HepG2 (cell line): ENCODE measurements at regions not wholly inside any gene's neighbourhood (a gene's known extent, or its start where the extent isn't known, plus 50 kb on each side); places are given as distances from the start of the nearest gene placed in this dataset.
A peak's percentile ranks its signal among the peaks of the same experiment; 100 is the strongest.

Source experiments
- ATAC-seq: fragments of 200-7000 bp; cut with Tn5 transposase; 3 replicates; pipeline ENCODE4 v1.9.1; 2020; ENCODE audit warnings: mild to moderate bottlenecking, moderate library complexity
- BruUV-seq: library from RNA; stranded (reverse); fragments of 400-500 nt; replicated peaks from 2 replicates; lab custom pipeline; 2021; lab: Mats Ljungman, UMichigan
- CTCF ChIA-PET: fragments of 300-600 bp; formaldehyde crosslinking; extraction: SDS; loops from one replicate; lab custom pipeline; 2021; ENCODE audit warnings: low total read pairs, inconsistent platforms, low intra/inter-chr PET ratio; lab: Yijun Ruan, JAX
- POLR2A ChIA-PET: fragments of 350-600 bp; sonication (Branson Sonifier 250); formaldehyde crosslinking; loops from one replicate; lab custom pipeline; 2020; ENCODE audit warnings: antibody characterized with exemption, inconsistent platforms; lab: Yijun Ruan, JAX
- DNase-seq: peaks from one replicate; pipeline ENCODE4 v3.0.0-alpha.2; 2015; ENCODE audit warnings: low spot score
- FAIRE-seq: peaks from 3 replicates; lab custom pipeline; 2011; peaks lifted over from hg19 to GRCh38; lab: Jason Lieb, UNC
- H2AFZ ChIP-seq: one replicate; pipeline ENCODE4 v1.6.1; 2011; ENCODE audit warnings: low read length, inconsistent platforms
- H3K27ac ChIP-seq: fragments of 300-600 bp; 3 replicates; pipeline ENCODE4 v1.8.0; 2011; ENCODE audit warnings: mixed run types, mild to moderate bottlenecking, mixed read lengths, low read length, inconsistent platforms; ENCODE audit not compliant: insufficient read depth; ENCODE audit errors: extremely low read length
- H3K27me3 ChIP-seq, 2 experiments: fragments of 200-600 bp in 1 of 2; 2 replicates in 1 of 2; 3 replicates in 1 of 2; pipeline versions ENCODE4 v1.6.0 to v1.8.0; 2011; ENCODE audit warnings: low read length in 2 of 2, mild to moderate bottlenecking in 2 of 2, moderate library complexity in 2 of 2, inconsistent platforms in 1 of 2; ENCODE audit not compliant: insufficient read depth in 2 of 2, control insufficient read depth in 1 of 2
- H3K36me3 ChIP-seq, 2 experiments: fragments of 200-600 bp in 1 of 2; replicated peaks in 1 of 2; 2 replicates in 1 of 2; 3 replicates in 1 of 2; pipeline versions ENCODE4 v1.5.1 to v1.8.0; 2011; ENCODE audit warnings: low read length in 2 of 2, inconsistent platforms in 1 of 2; ENCODE audit not compliant: insufficient read depth in 2 of 2, control insufficient read depth in 1 of 2
- H3K4me1 ChIP-seq: 2 replicates; pipeline ENCODE4 v1.5.1; 2012; ENCODE audit warnings: low read length, inconsistent platforms; ENCODE audit not compliant: insufficient read depth
- H3K4me2 ChIP-seq: 2 replicates; pipeline ENCODE4 v1.6.0; 2011; ENCODE audit warnings: low read depth, low read length, inconsistent platforms
- H3K4me3 ChIP-seq, 3 experiments: fragments of 200-600 bp in 1 of 3; sonication (generic), shearing (Covaris generic) in 1 of 3; replicated peaks in 1 of 3; 2 replicates each; pipeline ENCODE4 v1.5.1; 2011 to 2016; ENCODE audit warnings: low read length in 3 of 3, inconsistent platforms in 2 of 3, low read depth in 2 of 3, mild to moderate bottlenecking in 2 of 3, control low read depth in 1 of 3, mixed read lengths in 1 of 3; ENCODE audit not compliant: insufficient read depth in 1 of 3
- H3K79me2 ChIP-seq: one replicate; pipeline ENCODE4 v1.6.1; 2011; ENCODE audit warnings: low read length, inconsistent platforms; ENCODE audit not compliant: insufficient read depth
- H3K9ac ChIP-seq: 2 replicates; pipeline ENCODE4 v1.6.0; 2011; ENCODE audit warnings: mild to moderate bottlenecking, low read depth, low read length, inconsistent platforms; ENCODE audit not compliant: insufficient read depth
- H3K9me3 ChIP-seq: 2 replicates; pipeline ENCODE4 v1.5.1; 2012; ENCODE audit warnings: mild to moderate bottlenecking, low read length
- H4K20me1 ChIP-seq: 2 replicates; pipeline ENCODE4 v1.6.0; 2011; ENCODE audit warnings: inconsistent platforms, mild to moderate bottlenecking, low read length, moderate library complexity; ENCODE audit not compliant: insufficient read depth
- ATF7 ChIP-seq, 2 experiments: fragments of 450-650 bp in 1 of 2; sonication (generic) in 1 of 2; formaldehyde crosslinking in 1 of 2; IDR thresholded peaks; 2 replicates each; pipeline versions ENCODE4 v1.4.0 to v1.6.1; 2016 to 2020; ENCODE audit warnings: antibody characterized with exemption in 1 of 2, mild to moderate bottlenecking in 1 of 2, missing genetic modification reagents in 1 of 2
- SMC3 ChIP-seq: IDR thresholded peaks from 2 replicates; pipeline ENCODE4 v1.6.1; 2011; ENCODE audit warnings: low read length, improper control_type of control experiment
- SOX13 ChIP-seq, 3 experiments: fragments of 450-650 bp in 1 of 3; sonication (generic) in 1 of 3; formaldehyde crosslinking in 1 of 3; IDR thresholded peaks in 2 of 3; conservative IDR thresholded peaks in 1 of 3; 2 replicates each; pipeline versions ENCODE4 v1.5.0 to v1.6.1; 2016 to 2020; ENCODE audit warnings: antibody characterized with exemption in 1 of 3, mild to moderate bottlenecking in 1 of 3, missing compliant biosample characterization in 1 of 3, missing genetic modification reagents in 1 of 3, moderate library complexity in 1 of 3
- STAG1 ChIP-seq: sonication (generic); formaldehyde crosslinking; IDR thresholded peaks from 2 replicates; pipeline ENCODE4 v1.4.0; 2020; ENCODE audit warnings: missing genetic modification reagents
- ZBTB33 ChIP-seq: sonication (generic); formaldehyde crosslinking; IDR thresholded peaks from 2 replicates; pipeline ENCODE4 v1.4.0; 2020; ENCODE audit warnings: missing genetic modification reagents
- ZC3H4 ChIP-seq: sonication (generic); formaldehyde crosslinking; IDR thresholded peaks from 2 replicates; pipeline ENCODE4 v1.4.0; 2020; ENCODE audit warnings: missing genetic modification reagents, borderline replicate concordance
- ZNF260 ChIP-seq: sonication (generic); formaldehyde crosslinking; IDR thresholded peaks from 2 replicates; pipeline ENCODE4 v1.4.0; 2020; ENCODE audit warnings: missing genetic modification reagents, low read depth, mild to moderate bottlenecking, borderline replicate concordance
- ZNF30 ChIP-seq: sonication (generic); formaldehyde crosslinking; IDR thresholded peaks from 2 replicates; pipeline ENCODE4 v1.5.0; 2020; ENCODE audit warnings: mild to moderate bottlenecking, missing genetic modification reagents
- ZNF672 ChIP-seq: sonication (generic); formaldehyde crosslinking; IDR thresholded peaks from 2 replicates; pipeline ENCODE4 v1.8.1; 2022; ENCODE audit warnings: missing genetic modification reagents
- WGBS: methylation state at CpG from one replicate; pipeline ENCODE4 v1.1.6; 2017; ENCODE audit warnings: low lambda C conversion rate; 5-methylcytosine and 5-hydroxymethylcytosine counted together
- in situ Hi-C: cut with HindIII; loops from 2 replicates; pipeline ENCODE4 v1.10.0; 2017; ENCODE audit warnings: low pct_unique_long_range_greater_than_20kb; ENCODE audit not compliant: extremely low pct_ligation_motif_present
- intact Hi-C: fragments of 100-400 bp; cut with micrococcal nuclease; formaldehyde crosslinking; loops from one replicate; pipeline ENCODE4 v1.10.0; 2022; ENCODE audit not compliant: unreplicated experiment
- TF ChIP-seq, protein P1 (sequence below): sonication (generic); formaldehyde crosslinking; conservative IDR thresholded peaks from 2 replicates; pipeline ENCODE4 v1.8.0; 2022; ENCODE audit warnings: low read depth, missing genetic modification reagents
- TF ChIP-seq, protein P2 (sequence below): sonication (generic); formaldehyde crosslinking; IDR thresholded peaks from 2 replicates; pipeline ENCODE4 v1.5.0; 2020; ENCODE audit warnings: mild to moderate bottlenecking, low read depth, missing genetic modification reagents, borderline replicate concordance
- TF ChIP-seq, protein P3 (sequence below): sonication (generic); formaldehyde crosslinking; IDR thresholded peaks from 2 replicates; pipeline ENCODE4 v1.5.0; 2020; ENCODE audit warnings: mild to moderate bottlenecking, missing genetic modification reagents, moderate library complexity

DNA sequence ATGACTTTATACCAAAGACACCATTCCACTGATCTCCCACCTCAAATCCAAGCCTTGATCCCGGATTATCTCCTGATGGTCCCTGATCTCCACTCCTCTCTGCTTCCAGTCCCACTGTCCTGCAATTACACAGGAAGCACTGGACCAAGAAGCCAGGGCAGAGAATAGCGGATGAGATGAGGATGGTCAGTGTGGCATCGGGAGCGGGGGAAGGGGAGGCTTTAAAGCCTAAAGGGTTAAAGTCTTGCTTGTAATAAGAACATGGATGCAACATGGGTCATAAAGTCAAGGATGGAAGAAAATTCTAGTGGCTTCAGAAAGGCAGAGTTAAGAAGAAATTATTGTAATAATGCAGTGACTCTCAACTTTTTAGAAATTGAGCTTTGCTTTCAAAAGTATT is 364.0 kb upstream of the DUSP10 start:
- H3K4me2 ChIP-seq = no peak overlapping the region
- no peaks in the 10 kb centered on the region for H4K20me1 ChIP-seq
- no peak for ATAC-seq
- intact Hi-C loops = no loop called here
- no peak for FAIRE-seq
- CTCF ChIA-PET = no interaction called here
- H3K27ac ChIP-seq = no peak overlapping the region
- 48% methylated on average over 4 of the region's 4 CpGs for WGBS
- in situ Hi-C loops = no loop called here
- no peak for DNase-seq
- no TSS peak for BruUV-seq
- no peaks in the 10 kb centered on the region; a peak in 2 of 5 replicates for H3K27me3 ChIP-seq
- H3K9me3 ChIP-seq = no peaks in the 10 kb centered on the region
- peaks cover 15% of the 10 kb centered on the region; the same call in 1 of the 2 replicates for H3K4me1 ChIP-seq
- POLR2A ChIA-PET = no interaction called here
- H3K79me2 ChIP-seq = no peaks in the 10 kb centered on the region
- no peaks in the 10 kb centered on the region for H3K36me3 ChIP-seq
- no peak overlapping the region for H3K9ac ChIP-seq
- no peak overlapping the region for H3K4me3 ChIP-seq
- no peak for TF ChIP-seq ZNF260 (CRISPR knock-in tag)
- no peak for TF ChIP-seq ZNF30 (CRISPR knock-in tag)
- TF ChIP-seq ATF7 (IDR thresholded peaks at IDR 0.05) = no peak
- no peak for TF ChIP-seq ATF7 (CRISPR knock-in tag; IDR thresholded peaks at IDR 0.05)
- no peak for TF ChIP-seq ZC3H4 (CRISPR knock-in tag)
- no peak overlapping the region for H2AFZ ChIP-seq

GRCh38 chr1:222105393-222105737 is 363.5 kb upstream of the DUSP10 start:
- no peak overlapping the region for H3K9ac ChIP-seq
- POLR2A ChIA-PET = no interaction called here
- in situ Hi-C loops = no loop called here
- intact Hi-C loops = no loop called here
- H3K4me2 ChIP-seq = no peak overlapping the region
- FAIRE-seq = no peak
- no peaks in the 10 kb centered on the region for H4K20me1 ChIP-seq
- CTCF ChIA-PET = no interaction called here
- H3K27ac ChIP-seq = no peak overlapping the region
- BruUV-seq = no TSS peak
- peak; percentile 22 for DNase-seq
- ATAC-seq = peak; percentile 89
- H3K9me3 ChIP-seq = no peaks in the 10 kb centered on the region
- no peaks in the 10 kb centered on the region for H3K79me2 ChIP-seq
- no peaks in the 10 kb centered on the region for H3K36me3 ChIP-seq
- no peak overlapping the region for H3K4me3 ChIP-seq
- 0% methylated on average over 1 of the region's 1 CpG for WGBS
- H3K27me3 ChIP-seq = no peaks in the 10 kb centered on the region; a peak in 2 of 5 replicates
- peaks cover 15% of the 10 kb centered on the region; the same call in 1 of the 2 replicates for H3K4me1 ChIP-seq
- no peak overlapping the region for H2AFZ ChIP-seq
- TF ChIP-seq SMC3 (peak; percentile 20; the same call in 1 of the 2 replicates), ZBTB33 (CRISPR knock-in tag) (peak; percentile 60; the same call in 1 of the 2 replicates), SOX13 (IDR thresholded peaks at IDR 0.05) (peak; percentile 53; the same call in 1 of the 2 replicates), SOX13 (CRISPR knock-in tag; conservative IDR thresholded peaks at IDR 0.05 in 1 of 2, IDR thresholded peaks at IDR 0.05 in 1 of 2) (peak in 1 of 2 experiments; percentile 84; a peak in 2 of 4 replicates), ZNF672 (CRISPR knock-in tag) (no peak), STAG1 (CRISPR knock-in tag) (peak; percentile 20; the same call in 1 of the 2 replicates)
- TF ChIP-seq, protein P1, sequence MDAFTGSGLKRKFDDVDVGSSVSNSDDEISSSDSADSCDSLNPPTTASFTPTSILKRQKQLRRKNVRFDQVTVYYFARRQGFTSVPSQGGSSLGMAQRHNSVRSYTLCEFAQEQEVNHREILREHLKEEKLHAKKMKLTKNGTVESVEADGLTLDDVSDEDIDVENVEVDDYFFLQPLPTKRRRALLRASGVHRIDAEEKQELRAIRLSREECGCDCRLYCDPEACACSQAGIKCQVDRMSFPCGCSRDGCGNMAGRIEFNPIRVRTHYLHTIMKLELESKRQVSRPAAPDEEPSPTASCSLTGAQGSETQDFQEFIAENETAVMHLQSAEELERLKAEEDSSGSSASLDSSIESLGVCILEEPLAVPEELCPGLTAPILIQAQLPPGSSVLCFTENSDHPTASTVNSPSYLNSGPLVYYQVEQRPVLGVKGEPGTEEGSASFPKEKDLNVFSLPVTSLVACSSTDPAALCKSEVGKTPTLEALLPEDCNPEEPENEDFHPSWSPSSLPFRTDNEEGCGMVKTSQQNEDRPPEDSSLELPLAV (CRISPR knock-in tag) = no peak
- TF ChIP-seq, protein P2, sequence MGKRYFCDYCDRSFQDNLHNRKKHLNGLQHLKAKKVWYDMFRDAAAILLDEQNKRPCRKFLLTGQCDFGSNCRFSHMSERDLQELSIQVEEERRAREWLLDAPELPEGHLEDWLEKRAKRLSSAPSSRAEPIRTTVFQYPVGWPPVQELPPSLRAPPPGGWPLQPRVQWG (CRISPR knock-in tag) = no peak
- TF ChIP-seq, protein P3, sequence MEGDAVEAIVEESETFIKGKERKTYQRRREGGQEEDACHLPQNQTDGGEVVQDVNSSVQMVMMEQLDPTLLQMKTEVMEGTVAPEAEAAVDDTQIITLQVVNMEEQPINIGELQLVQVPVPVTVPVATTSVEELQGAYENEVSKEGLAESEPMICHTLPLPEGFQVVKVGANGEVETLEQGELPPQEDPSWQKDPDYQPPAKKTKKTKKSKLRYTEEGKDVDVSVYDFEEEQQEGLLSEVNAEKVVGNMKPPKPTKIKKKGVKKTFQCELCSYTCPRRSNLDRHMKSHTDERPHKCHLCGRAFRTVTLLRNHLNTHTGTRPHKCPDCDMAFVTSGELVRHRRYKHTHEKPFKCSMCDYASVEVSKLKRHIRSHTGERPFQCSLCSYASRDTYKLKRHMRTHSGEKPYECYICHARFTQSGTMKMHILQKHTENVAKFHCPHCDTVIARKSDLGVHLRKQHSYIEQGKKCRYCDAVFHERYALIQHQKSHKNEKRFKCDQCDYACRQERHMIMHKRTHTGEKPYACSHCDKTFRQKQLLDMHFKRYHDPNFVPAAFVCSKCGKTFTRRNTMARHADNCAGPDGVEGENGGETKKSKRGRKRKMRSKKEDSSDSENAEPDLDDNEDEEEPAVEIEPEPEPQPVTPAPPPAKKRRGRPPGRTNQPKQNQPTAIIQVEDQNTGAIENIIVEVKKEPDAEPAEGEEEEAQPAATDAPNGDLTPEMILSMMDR (CRISPR knock-in tag) = peak; percentile 43
